Activated naive CD4-positive, alpha-beta T cell treated with anti-CD3 and anti-CD28 coated beads, Interleukin-2, amount 50 U/mL, for 72 hours (primary cell): ENCODE measurements at regions not wholly inside any gene's neighbourhood (a gene's known extent, or its start where the extent isn't known, plus 50 kb on each side); places are given as distances from the start of the nearest gene placed in this dataset.

Source experiments
- ATAC-seq, 2 donors: fragments of 150-1000 bp; cut with Tn5 transposase; 2 replicates each; pipeline ENCODE4 v1.10.0; 2021; ENCODE audit warnings: mild to moderate bottlenecking in 2 of 2, moderate library complexity in 2 of 2
- DNase-seq, 2 donors: peaks; one replicate each; pipeline ENCODE4 v3.0.0; 2021 to 2022; ENCODE audit warnings: low spot score in 2 of 2
- H3K27ac Mint-ChIP-seq, 2 donors: one replicate each; pipeline ENCODE4 v1.8.0; 2022; ENCODE audit warnings: mild to moderate bottlenecking in 2 of 2, mixed read lengths in 2 of 2
- H3K36me3 Mint-ChIP-seq, 2 donors: one replicate each; pipeline ENCODE4 v1.8.0; 2022; ENCODE audit warnings: mixed read lengths in 2 of 2
- H3K9me3 Mint-ChIP-seq, 2 donors: one replicate each; pipeline ENCODE4 v1.8.0; 2022; ENCODE audit warnings: mixed read lengths in 2 of 2

DNA sequence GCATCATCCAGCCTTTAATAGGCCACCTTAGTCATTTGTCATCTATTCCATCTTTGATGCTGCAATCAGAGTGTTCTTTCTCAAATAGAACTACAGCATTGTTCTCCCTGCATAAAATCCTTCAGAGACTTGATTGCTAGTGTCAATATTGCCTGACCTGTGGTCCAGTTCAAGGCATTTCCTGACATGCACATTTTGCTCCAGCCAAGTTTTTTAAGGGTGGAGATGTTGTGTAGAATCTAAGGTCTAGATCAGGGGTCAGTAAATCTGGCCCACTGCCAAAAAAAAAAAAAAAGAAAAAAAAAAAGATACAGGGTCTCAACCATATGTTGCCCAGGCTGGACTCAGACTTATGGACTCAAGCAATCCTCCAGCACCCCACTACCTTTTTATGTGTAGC, 354.4 kb downstream of the FRK start:
- ATAC-seq (no peak), DNase-seq (no peak)
- H3K27ac Mint-ChIP-seq, result no peak overlapping the region
- H3K9me3 Mint-ChIP-seq, result peaks cover 8 to 12% of the 10 kb centered on the region in 2 donors
- peaks cover 0 to 7% of the 10 kb centered on the region in 2 donors for H3K36me3 Mint-ChIP-seq

DNA sequence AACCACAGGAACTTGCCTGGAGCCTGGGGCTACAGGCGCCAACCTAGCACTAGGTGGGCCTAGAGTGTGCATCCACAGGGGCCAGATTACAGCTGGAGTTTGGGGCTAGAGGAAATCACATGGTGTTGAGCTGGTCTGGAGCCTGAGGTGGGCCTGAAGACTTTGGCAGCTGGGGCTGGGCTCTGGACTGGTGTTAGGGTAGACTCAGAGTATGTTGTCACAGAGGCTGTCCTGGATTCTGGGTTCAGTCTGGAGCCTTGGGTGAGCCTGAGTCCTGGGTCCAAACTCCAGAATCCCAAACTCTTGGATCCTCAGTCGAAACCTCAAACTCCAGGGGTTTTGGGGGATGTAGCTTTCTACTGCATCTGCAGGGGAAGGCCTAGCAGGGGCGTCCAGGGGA, 356.7 kb downstream of the FRK start:
- H3K27ac Mint-ChIP-seq, result no peak overlapping the region
- H3K9me3 Mint-ChIP-seq, result peaks cover 12% of the 10 kb centered on the region in 2 donors
- no peak for ATAC-seq
- DNase-seq, result no peak
- H3K36me3 Mint-ChIP-seq, result peaks cover 0 to 7% of the 10 kb centered on the region in 2 donors

DNA sequence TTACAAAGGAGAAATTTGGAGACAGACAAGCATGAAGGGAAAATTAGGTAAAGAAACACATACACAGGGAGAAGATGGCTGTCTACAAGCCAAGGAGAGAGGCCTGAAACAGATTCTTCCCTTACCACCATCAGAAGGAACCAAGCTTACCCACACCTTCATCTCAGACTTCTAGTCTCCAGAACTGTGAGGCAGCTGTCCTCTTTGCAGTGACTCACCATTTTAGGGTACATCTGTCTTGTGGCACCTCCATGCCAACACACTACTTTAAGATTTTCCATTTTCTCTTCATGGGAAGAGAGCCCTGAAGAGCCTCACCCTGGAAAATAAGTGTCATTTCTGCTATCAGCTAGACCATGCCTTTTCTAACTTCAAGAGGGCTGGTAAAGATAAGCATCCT, 369.3 kb downstream of the FRK start:
- ATAC-seq, result no peak
- Mint-ChIP-seq H3K36me3 (no peaks in the 10 kb centered on the region), H3K27ac (no peak overlapping the region), H3K9me3 (peaks cover 4 to 9% of the 10 kb centered on the region in 2 donors)
- no peak for DNase-seq

DNA sequence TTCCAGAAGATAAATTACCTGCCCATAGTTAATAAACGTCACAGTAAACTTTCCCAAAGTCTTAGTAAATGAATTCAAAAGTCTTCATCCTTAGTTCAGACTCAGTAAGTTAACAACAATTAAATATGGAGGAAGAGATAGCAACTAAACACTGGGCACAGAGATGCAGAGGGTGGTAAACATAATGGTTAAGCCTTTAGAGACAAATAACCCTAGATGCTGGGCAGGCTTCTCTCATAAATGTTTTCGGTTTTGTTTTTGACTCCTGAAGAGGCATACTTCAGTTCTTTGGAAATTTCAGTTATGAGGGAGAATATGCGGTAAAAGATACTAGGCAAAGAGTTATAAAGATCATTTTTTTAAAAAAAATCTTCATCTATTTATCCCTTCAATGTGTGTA, 369.8 kb downstream of the FRK start:
- H3K9me3 Mint-ChIP-seq, result peaks cover 4% of the 10 kb centered on the region in 2 donors
- ATAC-seq (no peak), DNase-seq (no peak)
- no peak overlapping the region for H3K27ac Mint-ChIP-seq
- H3K36me3 Mint-ChIP-seq, result no peaks in the 10 kb centered on the region

DNA sequence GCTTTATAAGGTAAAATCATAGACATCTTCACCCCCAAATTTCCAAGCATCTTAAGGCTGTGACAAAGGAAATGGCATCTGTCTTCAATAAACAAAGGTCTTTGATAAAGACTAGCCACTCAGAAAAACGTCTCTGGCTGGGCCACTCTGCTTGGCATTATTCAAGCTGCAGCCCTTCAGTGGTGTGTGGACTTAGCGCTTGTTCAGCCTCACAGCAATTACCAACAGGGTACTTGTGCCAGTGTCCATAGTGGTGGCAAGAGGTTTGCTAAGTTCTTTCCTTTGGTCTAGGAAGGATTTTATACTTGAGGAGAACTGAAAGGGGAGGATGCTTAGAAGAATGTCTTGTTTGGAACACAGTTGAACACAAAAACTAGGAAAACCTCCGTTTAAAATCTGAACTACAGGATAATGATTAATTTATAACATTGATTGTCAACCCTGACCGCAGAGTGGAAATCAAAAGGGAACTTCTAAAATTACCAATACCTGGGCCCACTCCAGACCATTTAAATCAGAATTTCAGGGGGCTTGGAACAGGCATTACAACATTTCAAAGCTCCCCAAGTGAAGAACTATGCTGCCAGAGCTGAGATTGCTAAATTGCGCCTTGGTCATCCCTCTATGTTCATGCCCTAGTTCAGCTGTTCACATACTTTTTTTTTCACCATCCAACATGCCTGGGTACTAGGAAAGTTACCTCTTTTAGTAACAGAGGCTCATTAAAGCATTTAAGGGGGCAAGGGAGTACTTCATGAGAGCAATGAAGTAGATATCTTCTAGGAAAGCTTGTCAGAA, 378.5 kb downstream of the FRK start:
- no peaks in the 10 kb centered on the region for H3K36me3 Mint-ChIP-seq
- no peak for DNase-seq
- H3K9me3 Mint-ChIP-seq, result no peaks in the 10 kb centered on the region
- ATAC-seq, result no peak
- H3K27ac Mint-ChIP-seq, result peak overlapping the region in 1 of 2 donors; percentile 17

DNA sequence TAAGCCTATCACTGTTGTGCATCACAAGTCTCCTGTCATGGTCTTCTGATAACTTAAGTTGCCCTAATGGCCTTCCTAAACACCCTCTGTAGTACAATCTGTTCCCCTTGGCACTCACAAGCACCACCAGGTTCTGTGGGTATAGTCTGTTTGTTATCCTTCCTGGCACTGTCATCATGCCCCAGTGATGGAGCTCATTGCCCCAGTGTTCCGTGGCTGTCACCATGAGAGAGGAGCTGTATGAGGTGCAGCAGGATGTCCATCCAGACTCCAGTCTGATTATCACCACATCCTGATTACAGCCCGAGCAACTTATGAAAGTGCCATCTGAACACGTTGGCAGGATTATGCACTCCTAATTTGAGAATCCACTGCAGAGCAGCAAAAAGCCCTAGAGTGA, 380.1 kb downstream of the FRK start:
- no peaks in the 10 kb centered on the region for H3K36me3 Mint-ChIP-seq
- no peak for DNase-seq
- ATAC-seq, result no peak
- H3K9me3 Mint-ChIP-seq, result no peaks in the 10 kb centered on the region
- H3K27ac Mint-ChIP-seq, result no peak overlapping the region

DNA sequence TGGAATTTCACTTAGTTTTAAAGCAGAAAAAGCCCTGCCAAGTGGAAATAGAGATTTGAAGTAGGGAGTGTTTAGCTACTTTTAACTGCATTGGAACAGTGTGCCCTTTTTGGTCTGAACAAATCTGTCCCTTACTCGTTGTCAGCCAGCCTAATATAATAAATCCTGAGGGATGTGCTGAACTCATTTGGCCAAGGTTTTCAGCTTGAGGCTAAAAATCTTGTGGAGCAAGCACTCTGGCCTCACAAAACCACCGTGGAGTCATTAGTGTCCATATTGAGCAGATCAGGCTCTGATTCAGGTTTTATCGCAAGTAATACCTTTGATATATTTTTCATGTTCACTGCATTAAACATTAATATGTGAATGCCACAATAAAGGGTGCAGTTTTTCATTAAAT, 383.5 kb downstream of the FRK start:
- no peak overlapping the region for H3K27ac Mint-ChIP-seq

DNA sequence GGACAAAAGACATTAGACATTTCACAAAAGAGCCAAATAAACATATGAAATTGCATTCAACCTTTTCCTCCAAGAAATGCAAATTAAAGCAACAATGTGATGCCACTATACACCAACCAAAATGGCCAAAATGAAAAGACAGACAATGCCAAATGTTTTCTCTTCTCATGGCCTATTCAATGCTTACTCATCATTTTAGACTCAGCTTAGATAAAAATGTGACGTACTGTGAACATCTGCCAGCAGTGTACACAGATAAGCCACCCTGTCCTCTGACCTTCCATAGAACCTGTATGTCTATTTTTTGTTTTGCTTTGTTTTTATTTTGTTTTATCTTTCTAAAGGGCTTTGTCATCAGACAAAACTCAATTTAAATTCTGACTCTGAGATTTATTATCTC, 385.2 kb downstream of the FRK start:
- ATAC-seq (no peak), DNase-seq (no peak)
- Mint-ChIP-seq H3K36me3 (no peaks in the 10 kb centered on the region), H3K27ac (no peak overlapping the region), H3K9me3 (peaks cover 4 to 5% of the 10 kb centered on the region in 2 donors)

More for the DNA sequence above, 383.5 kb downstream of the FRK start:
- ATAC-seq (no peak), DNase-seq (no peak)
- peaks cover 4 to 5% of the 10 kb centered on the region in 2 donors for H3K9me3 Mint-ChIP-seq
- no peaks in the 10 kb centered on the region for H3K36me3 Mint-ChIP-seq

DNA sequence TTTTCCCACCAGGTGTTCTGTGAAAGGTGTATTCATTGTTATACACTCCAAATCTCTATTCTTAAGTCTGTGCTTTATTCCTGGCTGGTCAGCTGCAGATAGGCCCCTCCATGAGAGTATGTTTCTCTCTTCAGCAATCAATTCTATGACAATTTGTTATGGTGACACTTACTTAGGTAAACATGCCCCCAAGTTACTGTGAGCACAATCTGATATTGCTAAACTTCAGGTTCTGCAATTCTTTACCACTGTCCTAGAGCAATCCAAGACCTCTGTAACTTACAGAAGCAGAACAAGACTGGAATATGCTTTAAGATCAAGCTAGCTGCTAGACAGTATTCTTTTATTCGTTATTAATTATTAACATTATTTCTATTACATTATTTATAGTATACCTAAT, 391.9 kb downstream of the FRK start:
- ATAC-seq (no peak), DNase-seq (no peak)
- Mint-ChIP-seq H3K36me3 (no peaks in the 10 kb centered on the region), H3K27ac (no peak overlapping the region), H3K9me3 (peaks cover 0 to 3% of the 10 kb centered on the region in 2 donors)

DNA sequence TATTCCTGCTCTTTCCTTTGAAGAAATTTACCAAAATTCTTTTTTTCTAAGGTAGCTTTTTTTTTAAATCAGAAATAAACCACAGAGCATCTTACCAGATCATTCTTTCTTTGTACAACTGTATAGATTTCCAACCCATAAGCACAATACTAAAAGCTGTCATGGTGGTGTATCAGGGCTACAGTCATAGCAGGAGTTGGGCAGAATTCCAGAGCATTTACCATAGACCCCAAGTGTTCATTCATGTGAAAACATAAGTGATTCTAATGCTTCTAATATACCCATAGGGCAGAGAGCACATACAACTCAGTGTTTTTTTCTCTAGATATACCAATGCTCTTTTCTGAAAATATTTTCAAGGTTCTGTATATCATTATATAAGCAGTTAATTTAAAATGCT, 392.5 kb downstream of the FRK start:
- Mint-ChIP-seq H3K9me3 (peaks cover 0 to 3% of the 10 kb centered on the region in 2 donors), H3K36me3 (no peaks in the 10 kb centered on the region), H3K27ac (no peak overlapping the region)
- no peak for DNase-seq
- ATAC-seq, result no peak

DNA sequence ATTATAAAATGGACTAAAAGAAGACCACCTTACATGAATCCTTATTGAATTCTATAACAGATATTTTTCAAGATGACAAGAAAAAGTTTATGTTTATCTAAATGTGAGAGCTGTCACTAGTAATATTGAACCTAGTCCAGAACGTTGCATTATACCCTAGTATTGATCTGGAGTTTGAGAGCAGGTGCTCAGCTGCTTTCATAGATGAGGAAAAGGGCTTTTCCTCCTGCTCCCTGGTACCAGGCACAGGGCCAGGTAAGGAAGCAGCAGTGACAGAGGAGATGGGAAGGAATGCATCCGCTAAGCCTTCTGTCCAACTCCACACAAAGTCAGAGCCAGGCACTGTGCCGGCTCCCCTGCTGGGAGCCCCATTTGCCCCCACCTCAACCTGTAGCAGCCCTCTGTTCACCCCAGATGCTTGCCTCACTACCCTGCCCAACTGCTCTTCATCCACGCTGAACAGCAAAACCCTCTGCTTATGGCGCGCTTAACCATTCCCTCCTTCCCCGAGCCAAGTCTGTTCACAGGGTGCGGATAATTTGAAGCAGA, 393.1 kb downstream of the FRK start:
- ATAC-seq (no peak), DNase-seq (no peak)
- no peaks in the 10 kb centered on the region for H3K36me3 Mint-ChIP-seq
- H3K27ac Mint-ChIP-seq, result no peak overlapping the region
- peaks cover 0 to 3% of the 10 kb centered on the region in 2 donors for H3K9me3 Mint-ChIP-seq

DNA sequence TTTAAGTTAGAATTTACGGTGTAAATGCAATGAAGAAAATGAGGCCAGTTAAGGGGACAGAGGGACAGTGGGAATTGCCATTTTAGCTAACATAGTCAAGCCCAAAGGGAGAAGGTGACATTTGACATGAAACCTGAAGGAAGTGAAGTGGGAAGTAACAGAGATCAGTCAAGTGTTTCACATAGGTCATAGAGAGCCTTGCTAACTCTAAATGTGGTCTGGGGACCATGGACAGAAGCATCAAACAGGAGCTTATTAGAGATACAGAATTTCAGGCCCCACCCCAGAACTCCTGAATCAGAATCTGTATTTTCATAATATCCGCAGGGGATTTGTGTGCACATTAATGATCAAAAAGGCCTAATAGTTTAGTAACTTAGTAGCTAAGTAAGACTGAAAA, 393.7 kb downstream of the FRK start:
- DNase-seq (no peak), ATAC-seq (no peak)
- Mint-ChIP-seq H3K9me3 (peaks cover 0 to 3% of the 10 kb centered on the region in 2 donors), H3K36me3 (no peaks in the 10 kb centered on the region), H3K27ac (no peak overlapping the region)

DNA sequence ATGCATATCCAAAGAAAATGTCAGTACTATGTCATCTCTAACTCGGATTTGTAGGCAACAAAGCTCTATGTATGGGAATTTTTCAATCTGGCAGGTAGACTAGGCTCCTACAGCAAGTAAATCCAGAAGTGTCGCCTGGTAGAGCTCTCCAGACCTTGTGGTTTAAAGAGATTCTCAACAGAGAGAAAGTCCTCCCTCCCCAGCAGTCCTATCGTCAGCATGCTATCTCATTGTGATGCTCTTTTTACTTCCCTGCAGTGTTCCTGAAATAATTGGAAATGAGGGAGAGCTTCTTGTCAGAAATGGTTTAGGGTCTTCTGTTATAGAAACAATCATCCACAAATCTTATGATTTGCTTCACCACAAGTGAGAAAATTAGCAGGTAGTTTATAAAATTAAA, 395.4 kb downstream of the FRK start:
- peaks cover 0 to 3% of the 10 kb centered on the region in 2 donors for H3K9me3 Mint-ChIP-seq
- no peak overlapping the region for H3K27ac Mint-ChIP-seq
- ATAC-seq (no peak), DNase-seq (no peak)
- H3K36me3 Mint-ChIP-seq, result no peaks in the 10 kb centered on the region

DNA sequence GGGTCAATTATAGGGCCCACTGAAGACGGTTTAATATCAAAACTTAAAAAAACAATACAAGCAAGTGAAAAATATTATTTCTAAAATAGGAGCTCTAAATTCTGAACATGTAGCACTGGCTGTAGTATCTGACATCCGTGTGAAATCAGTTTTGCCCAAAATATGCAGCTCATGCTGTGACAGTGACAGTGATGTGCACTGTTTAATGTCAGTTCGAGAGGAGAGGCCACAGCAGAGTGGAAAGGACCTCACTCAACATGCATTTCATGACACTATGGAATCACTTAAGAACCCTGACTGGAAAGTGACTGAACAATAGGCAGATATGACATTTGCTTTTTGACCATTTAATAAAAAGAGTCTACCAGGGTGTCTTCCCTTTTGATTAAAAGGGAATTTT, 397.0 kb downstream of the FRK start:
- DNase-seq (no peak), ATAC-seq (no peak)
- Mint-ChIP-seq H3K9me3 (peaks cover 6 to 10% of the 10 kb centered on the region in 2 donors), H3K36me3 (no peaks in the 10 kb centered on the region), H3K27ac (no peak overlapping the region)

DNA sequence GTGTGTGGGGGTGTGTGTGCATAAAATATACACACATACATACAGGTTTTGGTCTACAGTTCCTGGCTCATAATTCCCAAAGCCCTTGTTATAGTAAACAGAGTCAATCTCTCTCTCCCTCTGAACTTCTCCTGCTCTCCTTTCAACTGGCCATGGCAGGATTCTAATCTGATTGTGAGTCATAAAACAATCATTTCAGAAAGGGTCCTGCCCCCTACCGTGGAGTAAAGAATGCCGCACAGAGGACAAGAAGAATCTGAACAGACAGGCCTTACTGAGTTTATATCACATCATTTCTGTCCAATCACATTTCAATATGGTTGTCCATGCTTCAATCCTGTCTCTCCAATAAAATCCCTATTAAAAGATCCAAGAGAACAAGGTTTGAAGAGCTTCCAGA, 416.9 kb downstream of the FRK start:
- Mint-ChIP-seq H3K27ac (no peak overlapping the region), H3K9me3 (peaks cover 10 to 11% of the 10 kb centered on the region in 2 donors), H3K36me3 (no peaks in the 10 kb centered on the region)
- ATAC-seq (no peak), DNase-seq (no peak)

DNA sequence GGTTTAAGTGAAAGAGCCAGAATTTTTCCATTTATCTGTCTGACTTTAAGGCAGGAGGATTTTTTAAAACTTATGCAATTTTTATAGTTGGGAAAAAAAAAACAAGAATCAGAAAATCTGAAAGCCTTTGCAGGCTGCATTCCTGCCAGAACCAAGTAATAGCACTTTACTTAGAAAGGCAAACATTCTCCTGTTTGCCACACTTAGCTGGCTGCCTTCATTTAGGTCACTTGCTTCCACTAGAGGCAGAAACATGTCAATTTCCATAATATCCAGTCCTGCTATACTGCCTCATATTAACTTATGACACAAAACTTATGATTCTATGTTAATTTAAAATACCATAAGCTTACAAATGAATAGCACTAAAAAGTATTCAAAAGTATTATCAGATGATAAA, 425.8 kb downstream of the FRK start:
- Mint-ChIP-seq H3K9me3 (peaks cover 4 to 5% of the 10 kb centered on the region in 2 donors), H3K27ac (no peak overlapping the region), H3K36me3 (no peaks in the 10 kb centered on the region)
- DNase-seq (no peak), ATAC-seq (no peak)

DNA sequence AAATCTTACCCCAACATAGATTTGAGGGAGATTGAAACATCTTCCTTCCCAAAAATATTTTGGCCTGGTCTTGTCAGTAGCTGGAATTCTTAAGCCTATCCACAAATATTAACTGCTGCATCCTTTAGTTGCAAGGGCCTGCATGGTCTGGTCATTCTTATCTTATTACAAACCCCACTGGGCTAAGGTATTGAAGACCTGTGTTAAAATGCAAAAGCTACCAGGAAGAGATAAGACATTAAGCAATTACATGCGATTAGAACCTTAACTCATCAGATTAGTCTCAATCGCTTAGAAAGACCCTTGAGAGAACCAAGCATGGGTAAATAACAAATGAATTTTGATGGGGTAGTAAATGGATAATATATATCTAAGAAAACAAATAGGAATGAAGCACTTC, 426.6 kb downstream of the FRK start:
- ATAC-seq, result no peak
- no peaks in the 10 kb centered on the region for H3K36me3 Mint-ChIP-seq
- peaks cover 4 to 5% of the 10 kb centered on the region in 2 donors for H3K9me3 Mint-ChIP-seq
- no peak overlapping the region for H3K27ac Mint-ChIP-seq
- DNase-seq, result no peak

DNA sequence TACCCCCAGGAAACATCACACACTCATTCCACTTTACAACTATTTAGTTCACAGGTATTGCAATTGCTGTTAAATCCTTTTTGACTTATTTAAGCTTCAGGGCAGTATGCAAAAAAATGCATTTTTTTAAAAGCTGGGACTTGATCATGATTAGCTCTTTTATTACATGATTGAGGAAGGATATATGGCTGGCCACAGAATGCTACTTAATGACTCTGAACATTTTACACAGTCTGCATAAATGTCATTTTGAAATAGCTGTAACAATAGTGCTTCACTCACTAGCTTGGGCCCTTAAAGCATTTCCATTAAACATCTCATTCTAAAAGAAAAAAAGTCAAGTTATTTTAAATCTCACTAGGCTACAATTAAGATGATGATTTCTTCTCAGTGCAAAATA, 429.7 kb downstream of the FRK start:
- Mint-ChIP-seq H3K27ac (no peak overlapping the region), H3K36me3 (no peaks in the 10 kb centered on the region), H3K9me3 (no peaks in the 10 kb centered on the region)
- ATAC-seq (no peak), DNase-seq (no peak)
